ENCODE measurements at regions not wholly inside any gene's neighbourhood (a gene's known extent, or its start where the extent isn't known, plus 50 kb on each side); places are given as distances from the start of the nearest gene placed in this dataset.

GRCh38 chr4:15130441-15130840 lies 128.2 kb downstream of the CPEB2 start:
- Histone ChIP-seq H3K9me3 (peaks cover 0 to under 1% (median 0%) of the 10 kb centered on the region in 11 donors), H3K36me3 (no peaks in the 10 kb centered on the region), H3K4me3 (no peak overlapping the region), H3K27ac (no peak overlapping the region), H3K27me3 (no peaks in the 10 kb centered on the region), H3K4me1 (no peaks in the 10 kb centered on the region)
- DNase-seq (no peak), ATAC-seq (no peak)
- no peak for TF ChIP-seq CTCF (IDR thresholded peaks at IDR 0.05)
- intact Hi-C loops (cut with DNase I): loop anchor here in 1 of 10 donors (5.0 kb wide), 1 partner anchor 43 kb away; no protein-coding TSS in a partner anchor
- WGBS, 2 donors: 86 to 89% methylated on average over 2 of the region's 2 CpGs

- no peak for TF ChIP-seq CTCF (IDR thresholded peaks at IDR 0.05)
- no peak overlapping the region for H3K4me3 ChIP-seq
- intact Hi-C loops (cut with DNase I): loop anchor here in 1 of 10 donors (5.0 kb wide), 1 partner anchor 44 kb away; no protein-coding TSS in a partner anchor
- H3K4me1 ChIP-seq: no peaks in the 10 kb centered on the region
- ATAC-seq (no peak), DNase-seq (no peak)
- 71 to 73% methylated on average over 7 of the region's 7 CpGs for WGBS, 2 donors
- no peak overlapping the region for H3K27ac ChIP-seq
- no peaks in the 10 kb centered on the region for H3K36me3 ChIP-seq
- no peaks in the 10 kb centered on the region for H3K27me3 ChIP-seq
- peaks cover 0 to 12% (median 0%) of the 10 kb centered on the region in 11 donors for H3K9me3 ChIP-seq
These were observed 129.3 kb downstream of the CPEB2 start for GRCh38 chr4:15131551-15131950.

- H3K4me3 ChIP-seq: no peak overlapping the region
- H3K27me3 ChIP-seq: no peaks in the 10 kb centered on the region
- H3K36me3 ChIP-seq: no peaks in the 10 kb centered on the region
- ATAC-seq (no peak), DNase-seq (no peak)
- TF ChIP-seq CTCF (IDR thresholded peaks at IDR 0.05): no peak
- H3K27ac ChIP-seq: no peak overlapping the region
- peaks cover 0 to 18% (median 0%) of the 10 kb centered on the region in 11 donors for H3K9me3 ChIP-seq
- 38 to 47% methylated on average over 4 of the region's 4 CpGs for WGBS, 2 donors
- no peaks in the 10 kb centered on the region for H3K4me1 ChIP-seq
- intact Hi-C loops (cut with DNase I): loop anchor here in 1 of 10 donors (5.0 kb wide), 1 partner anchor 45 kb away; no protein-coding TSS in a partner anchor
These were observed 130.5 kb downstream of the CPEB2 start for GRCh38 chr4:15132739-15133138.

GRCh38 chr4:15139599-15139998 lies 137.3 kb downstream of the CPEB2 start:
- no peak overlapping the region for H3K27ac ChIP-seq
- H3K4me1 ChIP-seq: peaks cover 0 to 10% (median 3%) of the 10 kb centered on the region in 9 donors
- TF ChIP-seq CTCF (IDR thresholded peaks at IDR 0.05): no peak
- H3K4me3 ChIP-seq: no peak overlapping the region
- no peaks in the 10 kb centered on the region for H3K36me3 ChIP-seq
- no peaks in the 10 kb centered on the region for H3K27me3 ChIP-seq
- 78 to 89% methylated on average over 1 of the region's 1 CpG for WGBS, 2 donors
- H3K9me3 ChIP-seq: peaks cover 0 to 18% (median 0%) of the 10 kb centered on the region in 11 donors
- intact Hi-C loops (cut with DNase I): no loop called here
- ATAC-seq: no peak
- no peak for DNase-seq
